ENCODE measurements at regions not wholly inside any gene's neighbourhood (a gene's known extent, or its start where the extent isn't known, plus 50 kb on each side); places are given as distances from the start of the nearest gene placed in this dataset.

- TF ChIP-seq CTCF (IDR thresholded peaks at IDR 0.05; ENCODE audit: insufficient read depth, low read length, poor library complexity, severe bottlenecking) (no peak), EZH2phosphoT487 (conservative IDR thresholded peaks at IDR 0.05; ENCODE audit: low read length) (no peak)
These were observed 265.5 kb upstream of the TBC1D5 start for GRCh38 chr3:18007980-18008379.

Measured in SU-DHL-6 (cell line).